GM19395 (cell line): ENCODE measurements at regions not wholly inside any gene's neighbourhood (a gene's known extent, or its start where the extent isn't known, plus 50 kb on each side); places are given as distances from the start of the nearest gene placed in this dataset.
"Not testable (repeated sequence)": the region's sequence is repeated elsewhere in the genome, so short reads cannot be mapped to it uniquely, and the experiment has no call there.

ENCODE experiments used
- ATAC-seq: cut with Tn5 transposase; IDR thresholded peaks from one replicate; pipeline ENCODE4 v1.9.1; 2021; ENCODE audit warnings: mild to moderate bottlenecking, moderate library complexity; ENCODE audit not compliant: unreplicated experiment

GRCh38 chr3:66836363-66837152 is 161.5 kb upstream of the KBTBD8 start:
- ATAC-seq: no peak

GRCh38 chr3:66838704-66839103 is 159.4 kb upstream of the KBTBD8 start:
- no peak for ATAC-seq

GRCh38 chr3:66839508-66839907 is 158.6 kb upstream of the KBTBD8 start:
- no peak for ATAC-seq

GRCh38 chr3:66842761-66843464 is 155.2 kb upstream of the KBTBD8 start:
- ATAC-seq: not testable (repeated sequence)

GRCh38 chr3:66851894-66852613 is 146.1 kb upstream of the KBTBD8 start:
- no peak for ATAC-seq

GRCh38 chr3:66854601-66855151 is 143.4 kb upstream of the KBTBD8 start:
- ATAC-seq: no peak

- peak; percentile 97 for ATAC-seq
Measured at GRCh38 chr3:66856533-66856932, 141.6 kb upstream of the KBTBD8 start.

- no peak for ATAC-seq
Measured at GRCh38 chr3:66858656-66859381, 139.3 kb upstream of the KBTBD8 start.

GRCh38 chr3:66860771-66861170 is 137.3 kb upstream of the KBTBD8 start:
- ATAC-seq: no peak

- no peak for ATAC-seq
Measured at GRCh38 chr3:66863205-66864111, 134.6 kb upstream of the KBTBD8 start.

- no peak for ATAC-seq
Measured at GRCh38 chr3:66884659-66885058, 113.4 kb upstream of the KBTBD8 start.

- no peak for ATAC-seq
Measured at GRCh38 chr3:66885326-66886000, 112.6 kb upstream of the KBTBD8 start.

GRCh38 chr3:66889750-66890494 is 108.2 kb upstream of the KBTBD8 start:
- ATAC-seq: no peak

GRCh38 chr3:66898155-66898554 is 100.0 kb upstream of the KBTBD8 start:
- ATAC-seq: no peak

- ATAC-seq: no peak
Measured at GRCh38 chr3:66904336-66904735, 93.8 kb upstream of the KBTBD8 start.

GRCh38 chr3:66904831-66905493 is 93.1 kb upstream of the KBTBD8 start:
- no peak for ATAC-seq

- ATAC-seq: no peak
Measured at GRCh38 chr3:66907136-66907535, 91.0 kb upstream of the KBTBD8 start.
